ENCODE measurements at regions not wholly inside any gene's neighbourhood (a gene's known extent, or its start where the extent isn't known, plus 50 kb on each side); places are given as distances from the start of the nearest gene placed in this dataset.

GRCh38 chr7:52340067-52340466 is 695.4 kb upstream of the POM121L12 start:
- Histone ChIP-seq H3K27ac (ENCODE audit: insufficient read depth, low read length) (no peak overlapping the region), H3K23ac (ENCODE audit: low read depth, low read length) (no peak overlapping the region), H2BK15ac (ENCODE audit: low read depth, low read length) (no peak overlapping the region), H4K8ac (ENCODE audit: low read depth in 2 of 2, low read length in 2 of 2) (no peak overlapping the region), H3K27me3 (ENCODE audit: control insufficient read depth, insufficient read depth, low read length) (no peaks in the 10 kb centered on the region), H3K36me3 (ENCODE audit: control insufficient read depth, insufficient read depth, low read length) (no peaks in the 10 kb centered on the region), H2AK9ac (replicated peaks; ENCODE audit: low read depth, low read length, poor library complexity) (no peak overlapping the region), H2AK5ac (ENCODE audit: low read depth, low read length) (no peak overlapping the region), H3K9me1 (ENCODE audit: insufficient read depth, low read length) (no peaks in the 10 kb centered on the region), H3K79me1 (ENCODE audit: low read depth in 1 of 2, low read length in 2 of 2) (no peaks in the 10 kb centered on the region), H2AFZ (replicated peaks; ENCODE audit: low read length, poor library complexity) (no peak overlapping the region), H4K5ac (ENCODE audit: low read depth, low read length) (no peak overlapping the region), H2BK20ac (ENCODE audit: low read depth, low read length) (no peak overlapping the region), H2BK120ac (ENCODE audit: low read depth, low read length) (no peak overlapping the region), H2BK5ac (ENCODE audit: low read depth, low read length, poor library complexity, severe bottlenecking) (no peak overlapping the region), H4K20me1 (ENCODE audit: insufficient read depth, low read length) (no peaks in the 10 kb centered on the region), H4K91ac (ENCODE audit: insufficient read depth, low read depth, low read length) (no peak overlapping the region), H3K14ac (replicated peaks; ENCODE audit: low read depth, low read length) (no peak overlapping the region), H3K4me1 (ENCODE audit: control insufficient read depth, insufficient read depth, low read length) (no peaks in the 10 kb centered on the region), H3K9me3 (ENCODE audit: control insufficient read depth, insufficient read depth, low read length) (peaks cover 5% of the 10 kb centered on the region; the same call in 1 of the 2 replicates), H3K56ac (ENCODE audit: extremely low read depth, insufficient read depth, low read length) (no peak overlapping the region), H3K4me2 (ENCODE audit: low read depth, low read length) (no peak overlapping the region), H3K9ac (ENCODE audit: low read depth, low read length) (no peak overlapping the region), H3K18ac (ENCODE audit: low read depth, low read length) (no peak overlapping the region), H3K4me3 (ENCODE audit: insufficient read depth, low read depth, low read length) (no peak overlapping the region), H3K4ac (ENCODE audit: low read depth, low read length) (no peak overlapping the region)
- no TSS peak for BruUV-seq (replicated peaks)
- POLR2A ChIA-PET (ENCODE audit: unreplicated experiment), result no interaction called here
- TF ChIP-seq RFX5 (IDR thresholded peaks at IDR 0.05; ENCODE audit: low read depth, low read length), result no peak
- TF ChIP-seq RAD21 (IDR thresholded peaks at IDR 0.05; ENCODE audit: low read length), result no peak
- no peak for TF ChIP-seq CEBPB (IDR thresholded peaks at IDR 0.05; ENCODE audit: low read depth, low read length)
- TF ChIP-seq CTCF (conservative IDR thresholded peaks at IDR 0.05; ENCODE audit: low read depth, low read length), result no peak
- no peak for TF ChIP-seq RCOR1 (IDR thresholded peaks at IDR 0.05; ENCODE audit: insufficient replicate concordance, low read length)
- TF ChIP-seq BHLHE40 (IDR thresholded peaks at IDR 0.05; ENCODE audit: low read depth, low read length), result no peak
- no peak for TF ChIP-seq POLR2A (IDR thresholded peaks at IDR 0.05; ENCODE audit: low read depth, low read length)
- no peak for TF ChIP-seq FOS (IDR thresholded peaks at IDR 0.05; ENCODE audit: low read depth, low read length)
- no peak for TF ChIP-seq SMC3 (IDR thresholded peaks at IDR 0.05; ENCODE audit: low read depth, low read length)
- TF ChIP-seq MAFK (IDR thresholded peaks at IDR 0.05; ENCODE audit: low read depth, low read length), result no peak
- TF ChIP-seq MAZ (IDR thresholded peaks at IDR 0.05; ENCODE audit: borderline replicate concordance, low read depth, low read length), result no peak
- no peak for TF ChIP-seq CHD1 (IDR thresholded peaks at IDR 0.05; ENCODE audit: low read depth, low read length)
- TF ChIP-seq USF2 (IDR thresholded peaks at IDR 0.05; ENCODE audit: low read depth, low read length), result no peak
- TF ChIP-seq MXI1 (IDR thresholded peaks at IDR 0.05; ENCODE audit: borderline replicate concordance, low read depth, low read length), result no peak
- no peak for TF ChIP-seq ELK1 (IDR thresholded peaks at IDR 0.05; ENCODE audit: borderline replicate concordance, low read depth, low read length)
- no peak for TF ChIP-seq NFE2L2 (IDR thresholded peaks at IDR 0.05; ENCODE audit: low read depth, low read length)
- intact Hi-C loops (cut with micrococcal nuclease), result loop anchor here (10.0 kb wide), 1 partner anchor 295 kb away; no protein-coding TSS in a partner anchor
- DNase-seq (no peak), ATAC-seq (ENCODE audit: low read depth) (no peak)
- CTCF ChIA-PET, result no interaction called here
- WGBS, 2 experiments (ENCODE audit: extremely low coverage in 2 of 2, insufficient read length in 1 of 2), result no CpG with 5 or more reads among the region's 6 CpGs
- in situ Hi-C loops (cut with MboI; ENCODE audit: low sequenced_read_pairs), result no loop called here
- dilution Hi-C loops (cut with HindIII; ENCODE audit: low sequenced_read_pairs, unreplicated experiment), result no loop called here
